Neural progenitor cell (in vitro differentiated cells): ENCODE measurements at regions not wholly inside any gene's neighbourhood (a gene's known extent, or its start where the extent isn't known, plus 50 kb on each side); places are given as distances from the start of the nearest gene placed in this dataset.

Source experiments
- DNase-seq: peaks from one replicate; pipeline ENCODE4 v3.0.0-alpha.2; 2016; ENCODE audit warnings: low spot score
- H2AFZ ChIP-seq: fragments of 200-600 bp; sonication (generic); replicated peaks from 2 replicates; pipeline ENCODE4 v1.6.1; 2016; ENCODE audit warnings: antibody characterized with exemption
- H3F3A ChIP-seq: fragments of 200-600 bp; sonication (generic); 2 replicates; pipeline ENCODE4 v1.6.1; 2016; ENCODE audit warnings: antibody characterized with exemption, low read depth
- H3K27ac ChIP-seq: fragments of 200-600 bp; sonication (generic); 2 replicates; pipeline ENCODE4 v1.5.1; 2016; ENCODE audit warnings: mild to moderate bottlenecking
- H3K27me3 ChIP-seq: fragments of 200-600 bp; sonication (generic); 2 replicates; pipeline ENCODE4 v1.6.1; 2016; ENCODE audit warnings: mild to moderate bottlenecking, moderate library complexity
- H3K36me3 ChIP-seq: fragments of 200-600 bp; sonication (generic); 2 replicates; pipeline ENCODE4 v1.5.1; 2016
- H3K4me1 ChIP-seq: fragments of 200-600 bp; sonication (generic); 2 replicates; pipeline ENCODE4 v1.6.1; 2016; ENCODE audit warnings: mixed run types
- H3K4me2 ChIP-seq: fragments of 200-600 bp; sonication (generic); 2 replicates; pipeline ENCODE4 v1.6.1; 2016
- H3K4me3 ChIP-seq: fragments of 200-600 bp; sonication (generic); 2 replicates; pipeline ENCODE4 v1.5.1; 2016
- H3K79me2 ChIP-seq: fragments of 200-600 bp; sonication (generic); 2 replicates; pipeline ENCODE4 v1.6.1; 2016; ENCODE audit warnings: low read depth
- H3K9ac ChIP-seq: fragments of 200-600 bp; sonication (generic); 2 replicates; pipeline ENCODE4 v1.6.1; 2016
- H3K9me3 ChIP-seq: fragments of 200-600 bp; sonication (generic); 2 replicates; pipeline ENCODE4 v1.5.1; 2016; ENCODE audit warnings: low read depth
- H4K20me1 ChIP-seq: fragments of 200-600 bp; sonication (generic); 2 replicates; pipeline ENCODE4 v1.6.1; 2016; ENCODE audit warnings: low read depth
- H3K27ac Mint-ChIP-seq: 3 replicates; pipeline ENCODE4 v1.8.0; 2021; ENCODE audit warnings: mixed read lengths
- H3K27me3 Mint-ChIP-seq: 2 replicates; pipeline ENCODE4 v1.8.0; 2022; ENCODE audit warnings: low read depth, mild to moderate bottlenecking, inconsistent platforms, moderate library complexity, mixed read lengths; ENCODE audit not compliant: insufficient read depth
- H3K36me3 Mint-ChIP-seq: 3 replicates; pipeline ENCODE4 v1.8.0; 2021; ENCODE audit warnings: mixed read lengths
- H3K4me1 Mint-ChIP-seq: 3 replicates; pipeline ENCODE4 v1.8.0; 2021; ENCODE audit warnings: mixed read lengths
- H3K4me3 Mint-ChIP-seq: 3 replicates; pipeline ENCODE4 v1.8.0; 2021; ENCODE audit warnings: mild to moderate bottlenecking, moderate library complexity, mixed read lengths
- H3K9me3 Mint-ChIP-seq: 3 replicates; pipeline ENCODE4 v1.8.0; 2020; ENCODE audit warnings: mixed read lengths
- EZH2 ChIP-seq: fragments of 200-600 bp; sonication (generic); IDR thresholded peaks from 2 replicates; pipeline ENCODE4 v1.6.1; 2017; ENCODE audit warnings: antibody characterized with exemption, mild to moderate bottlenecking, moderate library complexity
- EZH2phosphoT487 ChIP-seq: fragments of 200-600 bp; sonication (generic); IDR thresholded peaks from 2 replicates; pipeline ENCODE4 v1.6.1; 2017; ENCODE audit warnings: antibody characterized with exemption
- TF ChIP-seq, protein P1 (sequence below): fragments of 200-600 bp; sonication (generic); IDR thresholded peaks from 2 replicates; pipeline ENCODE4 v1.5.1; 2017; ENCODE audit warnings: antibody characterized with exemption, mild to moderate bottlenecking

DNA sequence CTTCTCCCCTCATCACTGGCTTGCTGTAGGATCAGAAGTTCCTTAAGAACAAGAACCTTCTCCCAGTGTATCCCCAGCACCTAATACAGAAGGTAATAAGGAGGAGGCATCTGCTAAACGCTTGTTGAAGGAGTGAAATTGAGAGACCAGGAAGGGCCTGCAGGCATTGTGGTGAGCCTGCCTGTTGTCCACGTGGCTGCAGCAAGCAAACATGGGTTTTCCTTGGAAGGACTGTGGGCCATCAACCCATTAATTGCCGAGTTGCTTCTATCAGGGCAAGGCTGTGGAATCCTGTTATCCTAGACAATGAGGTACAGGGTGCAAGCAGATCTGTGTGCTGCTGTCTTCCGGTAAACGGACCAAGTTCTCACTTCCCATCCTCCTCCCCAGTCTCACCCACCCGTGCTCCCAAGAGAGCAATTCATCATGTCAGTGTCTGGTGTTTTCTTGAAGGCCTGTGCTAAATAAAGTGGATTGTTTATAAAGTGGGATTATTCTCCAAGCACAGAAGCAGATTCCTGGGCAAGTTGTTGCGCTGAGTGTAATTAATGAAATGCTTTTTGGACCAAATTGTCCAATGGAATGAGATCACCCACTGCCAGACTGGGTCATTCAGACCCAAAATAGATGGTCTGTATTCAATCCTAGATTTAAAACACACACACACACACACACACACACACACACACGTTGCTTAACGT, 164.6 kb upstream of the CDYL start:
- Histone ChIP-seq H3K9me3 (no peaks in the 10 kb centered on the region), H3K9ac (no peak overlapping the region)

DNA sequence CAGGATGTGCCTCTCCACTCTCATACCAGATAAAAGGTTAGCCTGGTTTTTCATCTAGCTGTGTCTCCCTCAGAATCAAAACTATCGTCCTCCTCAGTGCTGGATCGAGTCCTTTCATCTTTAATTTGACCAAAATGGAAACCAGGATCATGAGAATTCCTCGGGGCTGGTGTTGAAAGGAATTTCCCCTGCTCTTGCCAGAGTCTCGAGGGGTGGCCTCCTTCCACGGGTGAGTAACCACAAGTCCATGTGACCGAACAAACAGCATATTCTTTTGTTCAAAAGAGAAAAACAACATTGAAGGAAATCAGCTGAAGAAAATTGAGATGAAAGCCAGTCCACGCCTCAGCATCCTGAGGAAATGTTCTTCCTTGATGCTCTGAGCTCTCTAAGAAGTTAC, 165.9 kb upstream of the CDYL start:
- peaks cover 14% of the 10 kb centered on the region for H3K4me1 Mint-ChIP-seq
- Histone ChIP-seq H3K27ac (no peak overlapping the region), H3K27me3 (no peaks in the 10 kb centered on the region), H3K4me1 (no peaks in the 10 kb centered on the region), H4K20me1 (no peaks in the 10 kb centered on the region), H3F3A (no peaks in the 10 kb centered on the region), H2AFZ (peak overlapping the region; percentile 26), H3K4me2 (no peak overlapping the region), H3K36me3 (no peaks in the 10 kb centered on the region), H3K79me2 (no peaks in the 10 kb centered on the region), H3K9me3 (no peaks in the 10 kb centered on the region), H3K4me3 (no peak overlapping the region), H3K9ac (no peak overlapping the region)
- no peaks in the 10 kb centered on the region for H3K36me3 Mint-ChIP-seq
- H3K27me3 Mint-ChIP-seq, result peaks cover 4% of the 10 kb centered on the region
- H3K9me3 Mint-ChIP-seq, result peaks cover 8% of the 10 kb centered on the region
- H3K4me3 Mint-ChIP-seq, result no peak overlapping the region
- H3K27ac Mint-ChIP-seq, result peak overlapping the region; percentile 80
- TF ChIP-seq, protein P1, sequence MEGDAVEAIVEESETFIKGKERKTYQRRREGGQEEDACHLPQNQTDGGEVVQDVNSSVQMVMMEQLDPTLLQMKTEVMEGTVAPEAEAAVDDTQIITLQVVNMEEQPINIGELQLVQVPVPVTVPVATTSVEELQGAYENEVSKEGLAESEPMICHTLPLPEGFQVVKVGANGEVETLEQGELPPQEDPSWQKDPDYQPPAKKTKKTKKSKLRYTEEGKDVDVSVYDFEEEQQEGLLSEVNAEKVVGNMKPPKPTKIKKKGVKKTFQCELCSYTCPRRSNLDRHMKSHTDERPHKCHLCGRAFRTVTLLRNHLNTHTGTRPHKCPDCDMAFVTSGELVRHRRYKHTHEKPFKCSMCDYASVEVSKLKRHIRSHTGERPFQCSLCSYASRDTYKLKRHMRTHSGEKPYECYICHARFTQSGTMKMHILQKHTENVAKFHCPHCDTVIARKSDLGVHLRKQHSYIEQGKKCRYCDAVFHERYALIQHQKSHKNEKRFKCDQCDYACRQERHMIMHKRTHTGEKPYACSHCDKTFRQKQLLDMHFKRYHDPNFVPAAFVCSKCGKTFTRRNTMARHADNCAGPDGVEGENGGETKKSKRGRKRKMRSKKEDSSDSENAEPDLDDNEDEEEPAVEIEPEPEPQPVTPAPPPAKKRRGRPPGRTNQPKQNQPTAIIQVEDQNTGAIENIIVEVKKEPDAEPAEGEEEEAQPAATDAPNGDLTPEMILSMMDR, result no peak
- TF ChIP-seq EZH2 (no peak), EZH2phosphoT487 (no peak)
- no peak for DNase-seq

More for the DNA sequence above, 164.6 kb upstream of the CDYL start:
- Mint-ChIP-seq H3K4me1 (peaks cover 14% of the 10 kb centered on the region), H3K9me3 (peaks cover 8% of the 10 kb centered on the region), H3K36me3 (no peaks in the 10 kb centered on the region), H3K27ac (no peak overlapping the region), H3K4me3 (no peak overlapping the region), H3K27me3 (peaks cover 6% of the 10 kb centered on the region)
- H3K79me2 ChIP-seq, result no peaks in the 10 kb centered on the region
- no peaks in the 10 kb centered on the region for H3K36me3 ChIP-seq
- no peak for DNase-seq
- TF ChIP-seq EZH2phosphoT487 (no peak), EZH2 (no peak)
- TF ChIP-seq, protein P1, result no peak
- H3K27me3 ChIP-seq, result no peaks in the 10 kb centered on the region
- no peak overlapping the region for H2AFZ ChIP-seq
- no peaks in the 10 kb centered on the region for H3F3A ChIP-seq
- H3K4me2 ChIP-seq, result no peak overlapping the region
- no peaks in the 10 kb centered on the region for H4K20me1 ChIP-seq
- no peak overlapping the region for H3K27ac ChIP-seq
- no peak overlapping the region for H3K4me3 ChIP-seq
- no peaks in the 10 kb centered on the region for H3K4me1 ChIP-seq

DNA sequence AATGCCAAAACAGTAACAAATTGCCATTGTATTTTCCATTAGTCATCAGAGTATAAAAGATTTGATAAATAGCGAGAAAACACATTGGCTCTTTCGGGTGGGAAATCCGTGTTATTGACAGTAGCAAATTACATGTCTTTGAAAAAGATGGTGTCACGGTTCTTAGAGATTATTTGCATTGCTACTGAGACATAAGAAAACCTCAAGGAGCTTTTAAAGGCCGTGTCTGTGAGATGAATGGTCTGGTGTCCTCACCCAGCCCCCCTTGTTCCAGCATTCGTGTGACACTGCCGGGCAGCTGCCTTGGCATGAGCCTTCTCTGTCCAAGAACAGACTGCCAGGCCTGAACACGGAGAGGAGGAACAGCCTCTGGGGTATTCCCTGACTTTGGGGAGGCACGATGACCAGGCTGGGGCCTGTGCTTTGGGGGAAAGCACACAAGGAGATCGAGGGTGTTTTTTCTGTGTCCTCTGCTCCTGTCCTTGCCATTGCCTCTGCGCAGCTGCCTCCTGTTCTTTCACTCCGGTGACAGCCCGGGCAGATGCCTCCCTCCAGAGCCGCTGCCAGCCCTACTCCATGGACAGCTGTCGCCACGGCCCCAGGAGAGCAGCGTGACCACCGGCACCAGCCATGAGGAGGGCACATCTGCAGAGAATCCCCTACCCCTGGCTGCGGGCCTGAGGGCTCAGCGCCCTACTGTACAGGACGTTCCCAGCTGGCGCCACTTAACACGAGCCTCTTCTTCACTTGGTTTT, 167.7 kb upstream of the CDYL start:
- no peak for DNase-seq
- Histone ChIP-seq H3K27me3 (no peaks in the 10 kb centered on the region), H3K4me2 (no peak overlapping the region), H3K79me2 (no peaks in the 10 kb centered on the region), H3F3A (no peaks in the 10 kb centered on the region), H3K4me3 (no peak overlapping the region), H3K9me3 (no peaks in the 10 kb centered on the region), H2AFZ (no peak overlapping the region), H3K27ac (no peak overlapping the region), H4K20me1 (no peaks in the 10 kb centered on the region), H3K4me1 (no peaks in the 10 kb centered on the region), H3K36me3 (no peaks in the 10 kb centered on the region), H3K9ac (no peak overlapping the region)
- Mint-ChIP-seq H3K9me3 (no peaks in the 10 kb centered on the region), H3K36me3 (no peaks in the 10 kb centered on the region), H3K27ac (no peak overlapping the region), H3K4me1 (peaks cover 14% of the 10 kb centered on the region), H3K4me3 (no peak overlapping the region), H3K27me3 (peaks cover 6% of the 10 kb centered on the region)
- TF ChIP-seq EZH2phosphoT487, result no peak
- TF ChIP-seq EZH2, result no peak
- TF ChIP-seq, protein P1, result no peak
